Mucosa of descending colon (tissue), 3 donors: ENCODE measurements at regions not wholly inside any gene's neighbourhood (a gene's known extent, or its start where the extent isn't known, plus 50 kb on each side); places are given as distances from the start of the nearest gene placed in this dataset.

ENCODE experiments used
- ATAC-seq: fragments of 200-7000 bp; cut with Tn5 transposase; one replicate; pipeline ENCODE4 v1.9.1; 2020; ENCODE audit warnings: mild to moderate bottlenecking, moderate library complexity
- DNase-seq, 3 donors: peaks; one replicate each; pipeline ENCODE4 v3.0.0-alpha.2; 2020
- H3K36me3 ChIP-seq: fragments of 200-600 bp; one replicate; pipeline ENCODE4 v1.8.0; 2021; ENCODE audit warnings: low read depth, mild to moderate bottlenecking
- H3K4me1 ChIP-seq: fragments of 200-600 bp; one replicate; pipeline ENCODE4 v1.8.0; 2021; ENCODE audit warnings: low read depth, mild to moderate bottlenecking
- H3K4me3 ChIP-seq: fragments of 200-600 bp; one replicate; pipeline ENCODE4 v1.8.0; 2021; ENCODE audit warnings: mild to moderate bottlenecking
- H3K9me3 ChIP-seq: fragments of 200-600 bp; one replicate; pipeline ENCODE4 v1.8.0; 2021; ENCODE audit warnings: mild to moderate bottlenecking
- CTCF ChIP-seq: fragments of 200-600 bp; IDR thresholded peaks from one replicate; pipeline ENCODE4 v1.8.0; 2022; ENCODE audit warnings: antibody characterized with exemption, mild to moderate bottlenecking
- intact Hi-C, 2 donors: fragments of 100-400 bp; cut with DNase I in 1 of 2; cut with micrococcal nuclease in 1 of 2; formaldehyde crosslinking; loops; one replicate each; pipeline versions ENCODE4 v1.11.0 to v1.11.1; 2022; cut with DNase I, micrococcal nuclease
- donor health status: DM: no; HTN: no; CAD: no; lungs with moderate emphysema.
- donor health status: DM: no; HTN: no; CAD: no.
- donor health status: DM: no; HTN: yes; CAD: no.

GRCh38 chr1:80837066-80837465 lies 963.7 kb upstream of the ADGRL2 start:
- Histone ChIP-seq H3K9me3 (no peaks in the 10 kb centered on the region), H3K4me1 (no peaks in the 10 kb centered on the region), H3K36me3 (no peaks in the 10 kb centered on the region), H3K4me3 (no peak overlapping the region)
- DNase-seq (no peak), ATAC-seq (no peak)
- intact Hi-C loops: no loop called here
- TF ChIP-seq CTCF: no peak

GRCh38 chr1:80836505-80836904 lies 964.2 kb upstream of the ADGRL2 start:
- no peaks in the 10 kb centered on the region for H3K36me3 ChIP-seq
- ATAC-seq: no peak
- H3K4me1 ChIP-seq: no peaks in the 10 kb centered on the region
- H3K9me3 ChIP-seq: no peaks in the 10 kb centered on the region
- TF ChIP-seq CTCF: no peak
- H3K4me3 ChIP-seq: no peak overlapping the region
- intact Hi-C loops: no loop called here
- no peak for DNase-seq

DNA sequence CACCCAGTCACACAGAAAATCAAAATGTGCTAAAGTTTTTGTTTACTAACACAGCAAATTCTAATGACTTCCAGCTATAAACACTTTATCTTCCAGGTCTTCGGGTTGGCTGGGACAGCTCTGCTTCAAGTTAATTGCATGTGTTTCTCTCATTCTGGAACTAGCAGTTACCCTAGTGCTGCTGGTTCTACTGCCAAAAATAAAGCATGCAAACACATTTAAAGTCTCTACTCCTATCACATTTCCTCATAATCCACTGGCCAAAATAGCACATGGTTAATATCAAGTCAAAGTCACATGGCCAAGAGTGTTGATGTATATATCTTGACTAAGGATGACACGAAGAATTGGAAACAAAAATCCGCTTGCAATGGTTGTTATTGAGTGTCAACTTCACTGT lies 973.1 kb upstream of the ADGRL2 start:
- no peak for TF ChIP-seq CTCF
- Histone ChIP-seq H3K36me3 (no peaks in the 10 kb centered on the region), H3K4me1 (no peaks in the 10 kb centered on the region), H3K9me3 (no peaks in the 10 kb centered on the region), H3K4me3 (no peak overlapping the region)
- intact Hi-C loops: no loop called here
- no peak for DNase-seq
- ATAC-seq: no peak

DNA sequence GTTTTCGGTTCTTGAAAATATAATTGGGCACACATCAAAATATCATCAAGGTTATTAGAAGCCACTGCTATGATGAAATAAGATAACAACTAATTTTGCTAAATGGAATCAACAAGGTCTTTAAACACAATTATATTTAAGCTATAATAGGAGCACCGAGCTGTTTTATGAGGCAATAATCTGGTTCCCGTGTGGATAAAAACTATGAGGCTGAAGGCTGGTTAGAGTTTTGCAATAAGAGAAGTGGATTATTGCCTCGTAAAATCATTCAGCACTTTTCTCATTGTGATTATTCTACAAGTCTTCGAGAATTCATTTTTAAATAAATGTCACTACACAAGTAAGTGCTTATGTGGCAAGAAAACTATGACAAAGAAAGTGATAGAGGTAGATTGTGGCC lies 975.7 kb upstream of the ADGRL2 start:
- intact Hi-C loops: no loop called here
- TF ChIP-seq CTCF: no peak
- Histone ChIP-seq H3K9me3 (no peaks in the 10 kb centered on the region), H3K4me1 (no peaks in the 10 kb centered on the region), H3K36me3 (no peaks in the 10 kb centered on the region), H3K4me3 (no peak overlapping the region)
- DNase-seq (no peak), ATAC-seq (no peak)

GRCh38 chr1:80818211-80818610 lies 982.5 kb upstream of the ADGRL2 start:
- Histone ChIP-seq H3K9me3 (no peaks in the 10 kb centered on the region), H3K4me3 (no peak overlapping the region), H3K4me1 (no peaks in the 10 kb centered on the region), H3K36me3 (no peaks in the 10 kb centered on the region)
- no peak for TF ChIP-seq CTCF
- intact Hi-C loops: no loop called here
- ATAC-seq: no peak
- DNase-seq: no peak

DNA sequence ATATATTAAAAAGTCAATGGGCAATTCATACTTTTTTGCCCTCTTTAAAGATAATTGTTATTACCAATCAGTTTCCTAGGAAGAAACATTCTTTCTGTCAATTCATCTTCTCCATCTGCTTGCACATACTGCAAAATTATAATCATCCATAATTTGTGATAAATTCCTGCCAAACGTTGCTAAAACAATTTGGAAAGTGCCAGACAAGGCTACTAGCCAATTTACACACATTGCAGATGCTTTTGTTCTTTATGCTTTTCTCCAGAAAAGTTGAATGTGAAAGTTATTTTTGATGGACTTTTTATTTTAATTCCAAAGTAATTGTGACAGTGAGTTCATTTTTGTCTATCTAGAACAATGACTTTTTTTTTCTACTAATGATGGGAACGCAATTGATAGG lies 992.8 kb upstream of the ADGRL2 start:
- Histone ChIP-seq H3K4me1 (no peaks in the 10 kb centered on the region), H3K36me3 (no peaks in the 10 kb centered on the region), H3K4me3 (no peak overlapping the region), H3K9me3 (no peaks in the 10 kb centered on the region)
- ATAC-seq (no peak), DNase-seq (no peak)
- no peak for TF ChIP-seq CTCF
- intact Hi-C loops: no loop called here
